Thoracic aorta (tissue), 2 donors: ENCODE measurements at regions not wholly inside any gene's neighbourhood (a gene's known extent, or its start where the extent isn't known, plus 50 kb on each side); places are given as distances from the start of the nearest gene placed in this dataset.

ENCODE experiments used
- ATAC-seq: fragments of 150-250 bp; one replicate; pipeline ENCODE4 v1.8.0; 2017; ENCODE audit warnings: low read depth; ENCODE audit not compliant: insufficient number of reproducible peaks, low FRiP score
- DNase-seq: peaks from one replicate; pipeline ENCODE4 v3.0.0-alpha.2; 2020; ENCODE audit warnings: low spot score
- H3K27ac ChIP-seq, 2 donors: fragments of 200-600 bp; sonication (generic); 1 replicate in 1 of 2; 2 replicates in 1 of 2; pipeline ENCODE4 v1.5.1; 2016; ENCODE audit warnings: mild to moderate bottlenecking in 2 of 2, moderate library complexity in 2 of 2
- H3K27me3 ChIP-seq: fragments of 200-600 bp; sonication (generic); replicated peaks from 2 replicates; pipeline ENCODE4 v1.6.0; 2016; ENCODE audit warnings: mild to moderate bottlenecking; ENCODE audit not compliant: insufficient read depth
- H3K36me3 ChIP-seq: fragments of 200-600 bp; sonication (generic); one replicate; pipeline ENCODE4 v1.5.1; 2016
- H3K4me1 ChIP-seq, 2 donors: fragments of 200-600 bp; sonication (generic); 1 replicate in 1 of 2; 2 replicates in 1 of 2; pipeline versions ENCODE4 v1.5.1 to v1.6.0; 2016; ENCODE audit warnings: low read depth in 2 of 2, mild to moderate bottlenecking in 1 of 2; ENCODE audit not compliant: control insufficient read depth in 1 of 2
- H3K4me3 ChIP-seq: fragments of 200-600 bp; sonication (generic); 2 replicates; pipeline ENCODE4 v1.5.1; 2016; ENCODE audit warnings: mild to moderate bottlenecking
- H3K9me3 ChIP-seq: fragments of 200-600 bp; sonication (generic); 2 replicates; pipeline ENCODE4 v1.5.1; 2016
- CTCF ChIP-seq: fragments of 200-600 bp; sonication (generic); IDR thresholded peaks from one replicate; pipeline ENCODE4 v1.5.1; 2019; ENCODE audit warnings: antibody characterized with exemption

- Histone ChIP-seq H3K4me3 (no peak overlapping the region), H3K36me3 (no peaks in the 10 kb centered on the region), H3K27me3 (no peaks in the 10 kb centered on the region), H3K27ac (no peak overlapping the region), H3K9me3 (no peaks in the 10 kb centered on the region), H3K4me1 (no peaks in the 10 kb centered on the region)
- no peak for TF ChIP-seq CTCF
- ATAC-seq (no peak), DNase-seq (no peak)
Measured at GRCh38 chr10:131024259-131025131, 287.0 kb downstream of the TCERG1L start.

DNA sequence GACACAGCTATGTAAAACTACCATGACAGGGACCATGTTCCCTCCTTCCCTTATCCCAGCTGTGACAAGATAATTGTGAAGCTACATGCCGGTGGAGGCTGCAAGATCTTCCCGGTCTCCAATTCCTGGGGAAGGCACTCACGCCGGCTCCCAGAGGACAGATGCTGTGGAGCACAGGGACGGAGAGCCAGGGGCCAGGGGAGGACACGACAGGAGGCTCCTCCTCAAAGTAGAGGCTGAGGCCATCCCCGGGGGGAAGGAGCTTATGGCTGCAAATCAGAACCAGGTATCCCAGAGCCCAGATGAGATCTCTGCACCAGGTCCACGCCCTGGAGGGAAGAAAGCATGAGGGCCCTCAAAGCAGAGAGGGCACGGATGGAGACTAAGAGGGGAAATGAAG lies 286.2 kb downstream of the TCERG1L start:
- no peak for TF ChIP-seq CTCF
- Histone ChIP-seq H3K9me3 (no peaks in the 10 kb centered on the region), H3K4me3 (no peak overlapping the region), H3K27ac (no peak overlapping the region), H3K4me1 (no peaks in the 10 kb centered on the region), H3K27me3 (no peaks in the 10 kb centered on the region), H3K36me3 (no peaks in the 10 kb centered on the region)
- DNase-seq (no peak), ATAC-seq (no peak)

DNA sequence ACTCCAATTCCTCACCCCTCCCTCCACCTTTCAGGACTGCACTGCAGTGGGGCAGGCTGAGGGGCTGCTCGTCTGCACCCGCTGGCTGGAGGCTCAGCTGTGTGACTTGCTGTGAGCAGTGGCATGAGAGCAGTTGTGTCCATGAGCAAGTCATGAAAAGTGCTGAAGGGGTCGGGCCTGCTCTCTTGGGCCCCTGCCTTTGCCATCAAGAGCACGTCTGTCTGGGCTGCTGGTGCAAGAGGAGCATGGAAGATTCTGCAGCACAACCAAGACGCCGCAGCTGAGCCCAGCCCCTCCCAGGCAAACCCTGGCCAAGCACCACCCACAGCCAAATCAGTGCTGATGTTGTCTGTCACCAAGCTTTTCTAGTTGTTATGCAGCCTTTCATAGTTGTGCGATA lies 284.3 kb downstream of the TCERG1L start:
- no peak overlapping the region for H3K27ac ChIP-seq
- no peaks in the 10 kb centered on the region for H3K9me3 ChIP-seq
- TF ChIP-seq CTCF = no peak
- H3K4me1 ChIP-seq = no peaks in the 10 kb centered on the region
- H3K4me3 ChIP-seq = no peak overlapping the region
- ATAC-seq (no peak), DNase-seq (no peak)
- no peaks in the 10 kb centered on the region for H3K27me3 ChIP-seq
- no peaks in the 10 kb centered on the region for H3K36me3 ChIP-seq

GRCh38 chr10:131031346-131031745 lies 280.2 kb downstream of the TCERG1L start:
- DNase-seq (no peak), ATAC-seq (no peak)
- H3K27ac ChIP-seq = no peak overlapping the region
- no peak overlapping the region for H3K4me3 ChIP-seq
- no peaks in the 10 kb centered on the region for H3K36me3 ChIP-seq
- H3K4me1 ChIP-seq = no peaks in the 10 kb centered on the region
- H3K27me3 ChIP-seq = no peaks in the 10 kb centered on the region
- H3K9me3 ChIP-seq = no peaks in the 10 kb centered on the region
- no peak for TF ChIP-seq CTCF

DNA sequence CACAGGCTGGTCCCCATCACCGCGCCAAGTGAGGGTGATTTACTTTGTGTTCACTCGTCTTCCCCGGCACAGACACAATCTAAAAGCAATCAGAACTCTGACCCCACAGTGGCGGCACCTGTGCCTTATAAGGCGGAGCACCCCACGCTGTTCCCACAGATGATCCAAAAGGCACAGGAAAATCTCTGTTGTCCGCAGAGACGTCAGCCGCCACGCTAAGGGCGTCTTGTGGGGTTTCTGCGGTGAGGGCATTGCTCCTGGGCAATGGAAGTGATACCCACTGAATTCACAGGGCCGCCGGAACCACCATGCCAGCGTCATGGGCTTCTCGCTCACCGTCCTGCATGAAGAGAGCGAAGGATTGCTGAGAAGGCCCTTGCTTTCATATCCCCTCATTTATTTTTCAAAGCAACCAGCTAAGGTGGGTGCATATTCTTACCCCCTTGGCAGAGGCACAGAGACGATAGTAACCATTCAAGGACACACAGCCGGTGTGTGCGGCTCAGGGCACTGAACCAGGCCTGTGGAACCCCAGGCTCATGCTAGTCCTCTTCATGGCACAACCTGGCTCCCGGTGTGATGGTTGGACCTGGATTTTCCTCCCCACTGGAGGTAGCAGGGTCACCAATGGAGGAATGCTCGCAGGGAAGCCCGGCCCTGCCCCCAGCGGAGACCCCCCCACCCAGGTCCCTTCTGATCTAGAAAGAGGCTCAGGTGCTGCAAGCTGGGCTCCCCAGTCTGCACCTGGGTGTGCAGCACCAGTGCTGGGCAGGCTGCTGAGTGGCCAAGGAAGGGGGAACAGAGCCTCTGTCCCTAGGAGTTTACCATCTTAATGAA lies 279.0 kb downstream of the TCERG1L start:
- Histone ChIP-seq H3K27me3 (no peaks in the 10 kb centered on the region), H3K4me1 (no peaks in the 10 kb centered on the region), H3K27ac (no peak overlapping the region), H3K9me3 (no peaks in the 10 kb centered on the region), H3K4me3 (no peak overlapping the region), H3K36me3 (no peaks in the 10 kb centered on the region)
- ATAC-seq = no peak
- TF ChIP-seq CTCF = no peak
- no peak for DNase-seq
